Testis (tissue), 2 donors: ENCODE measurements at regions not wholly inside any gene's neighbourhood (a gene's known extent, or its start where the extent isn't known, plus 50 kb on each side); places are given as distances from the start of the nearest gene placed in this dataset.

Experiments used
- DNase-seq: peaks from one replicate; pipeline ENCODE4 v3.0.0-alpha.2; 2019
- H3K27ac ChIP-seq, 2 donors: fragments of 200-600 bp; sonication (generic); one replicate each; pipeline ENCODE4 v1.5.1; 2019
- H3K27me3 ChIP-seq: fragments of 200-600 bp; sonication (generic); one replicate; pipeline ENCODE4 v1.5.1; 2019
- H3K36me3 ChIP-seq: fragments of 200-600 bp; sonication (generic); one replicate; pipeline ENCODE4 v1.5.1; 2017; ENCODE audit warnings: low read depth; ENCODE audit errors: missing control alignments
- H3K4me1 ChIP-seq: fragments of 200-600 bp; sonication (generic); one replicate; pipeline ENCODE4 v1.5.1; 2019
- H3K4me3 ChIP-seq, 2 donors: fragments of 200-600 bp; sonication (generic); one replicate each; pipeline ENCODE4 v1.5.1; 2017 to 2019
- H3K9me3 ChIP-seq: fragments of 200-600 bp; sonication (generic); one replicate; pipeline ENCODE4 v1.5.1; 2017
- POLR2A ChIP-seq: fragments of 450-650 bp; IDR thresholded peaks from one replicate; pipeline ENCODE4 v1.6.1; 2017; ENCODE audit warnings: antibody characterized with exemption, mild to moderate bottlenecking, moderate library complexity
- WGBS, 2 donors: methylation state at CpG; one replicate each; pipeline ENCODE4 v1.1.5; 2018; 5-methylcytosine and 5-hydroxymethylcytosine counted together
- intact Hi-C: fragments of 100-400 bp; cut with DNase I; formaldehyde crosslinking; loops from one replicate; pipeline ENCODE4 v1.15.1; 2023; ENCODE audit warnings: low total_unique reads
- TF ChIP-seq, protein P1 (sequence below), 3 experiments: fragments of 450-650 bp in 2 of 3; fragments of 200-600 bp in 1 of 3; sonication (generic) in 1 of 3; IDR thresholded peaks; one replicate each; pipeline ENCODE4 v1.5.1; 2016 to 2019; ENCODE audit warnings: antibody characterized with exemption in 3 of 3, mild to moderate bottlenecking in 2 of 3, moderate library complexity in 1 of 3

- Histone ChIP-seq H3K4me1 (no peaks in the 10 kb centered on the region), H3K9me3 (no peaks in the 10 kb centered on the region), H3K4me3 (no peak overlapping the region), H3K36me3 (no peaks in the 10 kb centered on the region), H3K27ac (no peak overlapping the region), H3K27me3 (no peaks in the 10 kb centered on the region)
- DNase-seq = no peak
- intact Hi-C loops = no loop called here
- TF ChIP-seq, protein P1, sequence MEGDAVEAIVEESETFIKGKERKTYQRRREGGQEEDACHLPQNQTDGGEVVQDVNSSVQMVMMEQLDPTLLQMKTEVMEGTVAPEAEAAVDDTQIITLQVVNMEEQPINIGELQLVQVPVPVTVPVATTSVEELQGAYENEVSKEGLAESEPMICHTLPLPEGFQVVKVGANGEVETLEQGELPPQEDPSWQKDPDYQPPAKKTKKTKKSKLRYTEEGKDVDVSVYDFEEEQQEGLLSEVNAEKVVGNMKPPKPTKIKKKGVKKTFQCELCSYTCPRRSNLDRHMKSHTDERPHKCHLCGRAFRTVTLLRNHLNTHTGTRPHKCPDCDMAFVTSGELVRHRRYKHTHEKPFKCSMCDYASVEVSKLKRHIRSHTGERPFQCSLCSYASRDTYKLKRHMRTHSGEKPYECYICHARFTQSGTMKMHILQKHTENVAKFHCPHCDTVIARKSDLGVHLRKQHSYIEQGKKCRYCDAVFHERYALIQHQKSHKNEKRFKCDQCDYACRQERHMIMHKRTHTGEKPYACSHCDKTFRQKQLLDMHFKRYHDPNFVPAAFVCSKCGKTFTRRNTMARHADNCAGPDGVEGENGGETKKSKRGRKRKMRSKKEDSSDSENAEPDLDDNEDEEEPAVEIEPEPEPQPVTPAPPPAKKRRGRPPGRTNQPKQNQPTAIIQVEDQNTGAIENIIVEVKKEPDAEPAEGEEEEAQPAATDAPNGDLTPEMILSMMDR (IDR thresholded peaks at IDR 0.05) = no peak
- no peak for TF ChIP-seq POLR2A
Measured at GRCh38 chr9:38286357-38286756, 106.1 kb upstream of the ALDH1B1 start.

DNA sequence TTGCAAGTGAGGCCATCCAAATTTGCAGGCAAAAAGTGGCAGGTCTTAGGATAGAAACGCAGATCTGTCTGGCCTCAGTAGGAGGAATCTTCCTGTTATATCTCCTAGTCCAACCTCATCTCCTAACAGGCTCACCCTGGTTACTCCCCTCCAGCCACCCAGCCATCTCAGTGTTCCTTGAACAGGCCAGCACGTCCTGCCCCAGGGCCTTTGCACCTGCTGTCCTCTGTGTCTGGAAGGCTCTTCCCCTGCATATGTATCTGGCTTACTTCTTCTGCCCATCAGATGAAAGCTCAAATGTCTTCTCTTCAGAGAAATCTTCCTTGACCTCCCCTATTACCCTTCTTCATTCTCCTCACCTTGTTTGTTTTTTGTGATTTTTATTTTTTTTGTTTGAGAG is 107.3 kb upstream of the ALDH1B1 start:
- H3K9me3 ChIP-seq = no peaks in the 10 kb centered on the region
- H3K27me3 ChIP-seq = no peaks in the 10 kb centered on the region
- no peak overlapping the region for H3K4me3 ChIP-seq
- no peak overlapping the region for H3K27ac ChIP-seq
- TF ChIP-seq, protein P1 (IDR thresholded peaks at IDR 0.05) = no peak
- TF ChIP-seq POLR2A = no peak
- no peak for DNase-seq
- intact Hi-C loops = no loop called here
- no peaks in the 10 kb centered on the region for H3K36me3 ChIP-seq
- no peaks in the 10 kb centered on the region for H3K4me1 ChIP-seq
- WGBS, 2 donors = 46 to 59% methylated on average over 2 of the region's 2 CpGs

- no peak overlapping the region for H3K27ac ChIP-seq
- intact Hi-C loops = no loop called here
- 68 to 78% methylated on average over 10 of the region's 10 CpGs for WGBS, 2 donors
- DNase-seq = no peak
- no peaks in the 10 kb centered on the region for H3K27me3 ChIP-seq
- no peak overlapping the region for H3K4me3 ChIP-seq
- TF ChIP-seq POLR2A = no peak
- TF ChIP-seq, protein P1 (IDR thresholded peaks at IDR 0.05) = no peak
- no peaks in the 10 kb centered on the region for H3K36me3 ChIP-seq
- H3K9me3 ChIP-seq = no peaks in the 10 kb centered on the region
- H3K4me1 ChIP-seq = no peaks in the 10 kb centered on the region
Measured at GRCh38 chr9:38284588-38285051, 107.9 kb upstream of the ALDH1B1 start.

- TF ChIP-seq, protein P1 (IDR thresholded peaks at IDR 0.05) = no peak
- TF ChIP-seq POLR2A = no peak
- no peak for DNase-seq
- Histone ChIP-seq H3K36me3 (no peaks in the 10 kb centered on the region), H3K4me1 (no peaks in the 10 kb centered on the region), H3K27ac (no peak overlapping the region), H3K27me3 (no peaks in the 10 kb centered on the region), H3K4me3 (no peak overlapping the region), H3K9me3 (no peaks in the 10 kb centered on the region)
- intact Hi-C loops = no loop called here
- 88 to 89% methylated on average over 9 of the region's 9 CpGs for WGBS, 2 donors
Measured at GRCh38 chr9:38284039-38284575, 108.4 kb upstream of the ALDH1B1 start.

DNA sequence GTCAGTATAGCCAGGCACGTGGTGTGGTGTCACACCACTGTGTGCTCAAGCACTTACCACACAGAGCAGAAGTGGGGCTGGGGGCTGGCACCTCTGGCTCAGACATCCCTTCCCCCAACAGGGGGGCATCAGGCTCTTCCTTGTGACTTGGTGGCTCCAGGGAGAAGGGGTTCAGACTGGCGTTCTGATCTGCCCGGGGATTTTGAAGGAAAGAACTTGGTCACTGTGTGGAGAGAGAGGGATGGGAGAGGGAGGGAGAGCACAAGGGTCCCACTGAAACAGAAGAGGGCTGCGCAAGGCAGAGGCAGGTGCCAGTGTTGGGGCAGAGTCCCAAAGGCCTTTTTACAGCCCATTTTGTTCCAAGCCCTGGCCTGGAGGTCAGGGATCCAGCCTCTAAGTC is 109.7 kb upstream of the ALDH1B1 start:
- H3K4me3 ChIP-seq = no peak overlapping the region
- 62 to 68% methylated on average over 4 of the region's 4 CpGs for WGBS, 2 donors
- H3K27me3 ChIP-seq = no peaks in the 10 kb centered on the region
- TF ChIP-seq, protein P1 (IDR thresholded peaks at IDR 0.05) = no peak
- no peak for TF ChIP-seq POLR2A
- intact Hi-C loops = no loop called here
- no peaks in the 10 kb centered on the region for H3K36me3 ChIP-seq
- no peaks in the 10 kb centered on the region for H3K9me3 ChIP-seq
- H3K27ac ChIP-seq = no peak overlapping the region
- no peaks in the 10 kb centered on the region for H3K4me1 ChIP-seq
- no peak for DNase-seq
